GM12892 (cell line): ENCODE measurements at regions not wholly inside any gene's neighbourhood (a gene's known extent, or its start where the extent isn't known, plus 50 kb on each side); places are given as distances from the start of the nearest gene placed in this dataset.

Source experiments
- POLR2A ChIP-seq: IDR thresholded peaks from 2 replicates; pipeline ENCODE4 v1.6.1; 2011; ENCODE audit warnings: low read depth, low read length, control low read depth
- TAF1 ChIP-seq: IDR thresholded peaks from 2 replicates; pipeline ENCODE4 v1.6.1; 2011; ENCODE audit warnings: low read depth, mild to moderate bottlenecking, control low read depth, low read length, borderline replicate concordance

DNA sequence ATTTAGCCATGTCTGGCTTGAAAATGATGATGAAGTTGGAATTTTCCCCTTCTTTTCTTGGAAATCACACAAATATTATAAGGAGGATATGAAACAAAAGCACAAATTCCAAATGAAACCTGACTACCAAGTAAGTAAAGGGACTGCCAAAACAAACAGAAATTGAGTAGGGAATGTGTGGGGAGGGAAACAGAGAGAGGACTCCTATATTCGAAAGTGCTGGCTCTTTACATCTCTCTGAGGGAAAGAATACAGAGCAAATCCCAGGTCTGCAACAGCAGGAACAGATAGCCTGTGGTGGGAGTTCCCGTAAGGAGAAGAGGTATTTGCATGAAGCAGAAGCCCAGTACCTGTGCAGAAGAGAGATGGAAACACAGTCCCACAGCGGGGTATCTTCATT lies 583.7 kb downstream of the EPM2A start:
- no peak for TF ChIP-seq TAF1
- no peak for TF ChIP-seq POLR2A
